ENCODE measurements at regions not wholly inside any gene's neighbourhood (a gene's known extent, or its start where the extent isn't known, plus 50 kb on each side); places are given as distances from the start of the nearest gene placed in this dataset.

DNA sequence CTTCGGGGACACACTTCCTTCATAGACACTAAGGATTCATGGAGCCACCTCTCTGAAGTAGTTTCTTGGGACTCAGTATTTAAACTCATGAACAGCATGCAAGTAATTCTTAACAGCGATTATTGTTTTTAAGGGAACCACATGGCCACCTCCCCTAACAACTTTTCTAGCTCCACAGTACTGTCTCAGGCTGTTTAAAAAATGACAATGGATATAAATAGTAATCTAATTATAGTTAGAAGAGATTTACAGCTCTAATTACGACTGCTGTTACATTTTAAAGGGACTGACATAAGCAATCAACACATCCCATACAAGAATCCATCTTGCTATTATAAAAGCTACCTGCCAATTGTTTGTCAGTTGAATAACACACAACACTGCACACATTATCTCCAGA, 72.1 kb upstream of the HDGFL1 start:
- TF ChIP-seq EZH2 (IDR thresholded peaks at IDR 0.05; ENCODE audit: low read length) (no peak), CTCF (optimal IDR thresholded peaks at IDR 0.05 in 1 of 3, IDR thresholded peaks at IDR 0.05 in 1 of 3, conservative IDR thresholded peaks at IDR 0.05 in 1 of 3; ENCODE audit: extremely low read depth in 1 of 3, insufficient read depth in 2 of 3, low read length in 3 of 3) (no peak)
